MM.1S (cell line): ENCODE measurements at regions not wholly inside any gene's neighbourhood (a gene's known extent, or its start where the extent isn't known, plus 50 kb on each side); places are given as distances from the start of the nearest gene placed in this dataset.

Source experiments
- CTCF ChIP-seq: fragments of 300-600 bp; sonication (generic); IDR thresholded peaks from 2 replicates; pipeline ENCODE4 v1.5.1; 2016; ENCODE audit warnings: antibody characterized with exemption, low read length, mixed read lengths
- EZH2 ChIP-seq: fragments of 300-600 bp; sonication (generic); optimal IDR thresholded peaks from 2 replicates; pipeline ENCODE3; 2017; ENCODE audit warnings: low read depth, mild to moderate bottlenecking, antibody characterized with exemption, low read length, mixed read lengths

DNA sequence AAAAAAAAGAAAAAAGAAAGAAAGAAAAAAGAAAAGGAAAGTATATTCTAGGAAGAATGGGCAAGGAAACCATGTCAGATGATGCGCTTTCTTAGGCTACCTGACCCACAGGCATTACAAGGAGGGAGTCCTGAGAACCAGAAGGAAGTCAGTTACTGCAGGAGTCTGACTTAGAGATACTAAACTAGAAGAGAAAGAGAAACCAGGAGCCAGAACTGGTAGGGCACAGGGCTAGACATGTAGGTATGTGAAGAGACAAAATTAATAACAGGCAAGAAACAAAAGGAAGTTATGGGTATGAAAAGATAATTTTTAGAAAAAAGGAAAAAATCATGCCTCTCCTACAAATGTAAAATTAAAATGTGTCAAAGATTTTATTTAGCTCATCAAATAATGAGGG, 63.3 kb upstream of the LRRN1 start:
- TF ChIP-seq CTCF: no peak
- no peak for TF ChIP-seq EZH2
